Fibroblast of the aortic adventitia (primary cell): ENCODE measurements at regions not wholly inside any gene's neighbourhood (a gene's known extent, or its start where the extent isn't known, plus 50 kb on each side); places are given as distances from the start of the nearest gene placed in this dataset.

ENCODE experiments used
- DNase-seq: peaks from one replicate; pipeline ENCODE4 v3.0.0-alpha.2; 2010; ENCODE audit warnings: low read depth
- H3K4me3 ChIP-seq: 2 replicates; pipeline ENCODE4 v1.5.1; 2011; ENCODE audit warnings: low read depth, mild to moderate bottlenecking, control low read depth, low read length, moderate library complexity
- TF ChIP-seq, protein P1 (sequence below): IDR thresholded peaks from 2 replicates; pipeline ENCODE4 v1.5.1; 2011; ENCODE audit warnings: mild to moderate bottlenecking, low read length, control low read depth, inconsistent platforms; ENCODE audit not compliant: insufficient read depth

DNA sequence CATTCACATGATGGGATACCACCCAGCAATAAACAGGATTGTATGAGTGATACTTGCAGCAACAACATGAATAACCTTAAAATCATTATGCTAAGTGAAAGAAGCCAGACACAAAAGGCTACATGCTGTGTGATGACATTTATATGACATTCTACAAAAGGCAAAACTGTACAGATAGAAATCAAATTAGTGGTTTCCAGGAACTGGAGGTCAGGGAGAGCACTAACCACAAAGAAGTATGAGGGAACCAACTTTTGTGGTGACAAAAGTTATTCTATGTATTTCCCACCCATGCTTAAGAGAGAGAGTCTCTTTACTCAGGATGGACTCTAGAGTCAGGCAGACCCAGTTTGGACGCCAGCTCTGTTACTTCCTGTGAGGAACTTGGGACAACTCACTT, 364.5 kb upstream of the DAB1 start:
- H3K4me3 ChIP-seq = no peak overlapping the region
- DNase-seq = no peak
- TF ChIP-seq, protein P1, sequence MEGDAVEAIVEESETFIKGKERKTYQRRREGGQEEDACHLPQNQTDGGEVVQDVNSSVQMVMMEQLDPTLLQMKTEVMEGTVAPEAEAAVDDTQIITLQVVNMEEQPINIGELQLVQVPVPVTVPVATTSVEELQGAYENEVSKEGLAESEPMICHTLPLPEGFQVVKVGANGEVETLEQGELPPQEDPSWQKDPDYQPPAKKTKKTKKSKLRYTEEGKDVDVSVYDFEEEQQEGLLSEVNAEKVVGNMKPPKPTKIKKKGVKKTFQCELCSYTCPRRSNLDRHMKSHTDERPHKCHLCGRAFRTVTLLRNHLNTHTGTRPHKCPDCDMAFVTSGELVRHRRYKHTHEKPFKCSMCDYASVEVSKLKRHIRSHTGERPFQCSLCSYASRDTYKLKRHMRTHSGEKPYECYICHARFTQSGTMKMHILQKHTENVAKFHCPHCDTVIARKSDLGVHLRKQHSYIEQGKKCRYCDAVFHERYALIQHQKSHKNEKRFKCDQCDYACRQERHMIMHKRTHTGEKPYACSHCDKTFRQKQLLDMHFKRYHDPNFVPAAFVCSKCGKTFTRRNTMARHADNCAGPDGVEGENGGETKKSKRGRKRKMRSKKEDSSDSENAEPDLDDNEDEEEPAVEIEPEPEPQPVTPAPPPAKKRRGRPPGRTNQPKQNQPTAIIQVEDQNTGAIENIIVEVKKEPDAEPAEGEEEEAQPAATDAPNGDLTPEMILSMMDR = no peak

DNA sequence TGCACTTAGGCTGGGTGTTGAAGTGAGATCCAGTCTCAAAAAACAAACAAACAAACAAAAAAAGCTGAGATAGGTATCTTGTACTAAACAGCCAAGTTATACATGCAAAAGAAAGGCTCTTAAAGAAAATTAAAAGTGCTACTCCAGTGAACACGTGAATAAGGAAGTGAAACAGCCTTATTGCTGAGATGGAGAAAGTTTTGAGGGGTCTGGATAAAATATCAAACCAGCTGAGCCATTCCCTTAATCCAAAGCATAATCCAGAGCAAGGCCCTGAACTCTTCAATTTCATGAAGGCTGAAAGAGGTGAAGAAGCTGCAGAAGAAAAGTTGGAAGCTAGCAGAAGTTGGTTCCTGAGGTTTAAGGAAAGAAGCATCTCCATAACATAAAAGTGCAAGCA, 360.5 kb upstream of the DAB1 start:
- no peak overlapping the region for H3K4me3 ChIP-seq
- TF ChIP-seq, protein P1 = no peak
- no peak for DNase-seq

DNA sequence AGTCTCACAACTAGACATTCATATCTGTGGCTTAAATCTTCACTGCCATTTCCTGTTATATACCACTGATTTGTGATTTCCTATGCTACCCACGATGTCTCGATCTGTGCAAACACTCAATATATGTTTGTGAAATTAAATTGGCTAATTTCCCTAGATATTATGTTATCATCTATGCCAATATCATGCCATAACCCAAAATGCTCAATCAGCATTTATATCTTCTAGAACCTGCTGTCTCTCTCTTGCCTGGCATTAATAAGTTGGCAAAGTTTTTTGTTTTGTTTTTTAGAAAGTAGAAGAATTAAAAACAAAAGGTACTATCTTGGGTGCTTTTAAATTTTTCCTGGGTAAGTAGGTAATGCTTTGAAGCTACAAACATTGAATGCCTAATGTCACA, 358.5 kb upstream of the DAB1 start:
- DNase-seq = no peak
- H3K4me3 ChIP-seq = no peak overlapping the region
- TF ChIP-seq, protein P1 = no peak

DNA sequence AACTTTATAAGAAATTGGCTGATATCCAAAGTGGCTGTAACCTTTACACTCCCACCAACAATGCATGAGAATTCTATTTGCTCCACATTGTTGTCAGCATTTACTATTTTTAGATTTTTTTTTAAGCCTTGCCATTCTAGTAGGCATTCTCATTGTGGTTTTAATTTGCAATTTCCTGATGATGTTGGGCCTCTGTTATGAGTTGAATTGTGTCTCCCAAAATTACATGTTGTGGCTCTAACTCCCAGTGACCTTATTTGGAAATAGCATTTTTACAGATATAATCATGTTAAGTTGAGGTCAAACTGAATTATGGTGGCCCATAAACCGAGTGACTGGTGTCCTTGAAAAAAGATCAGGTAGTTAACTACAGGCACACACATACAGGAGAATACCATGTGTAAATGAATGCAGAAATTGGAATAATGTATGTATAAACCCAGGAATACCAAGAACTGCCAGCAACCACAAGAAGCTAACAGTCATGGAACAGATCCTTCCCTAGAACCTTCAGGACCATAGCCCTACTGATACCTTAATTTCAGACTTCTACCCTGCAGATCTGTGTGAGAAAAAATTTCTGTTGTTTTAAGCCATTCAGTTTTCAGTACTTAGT, 348.8 kb upstream of the DAB1 start:
- no peak for DNase-seq
- TF ChIP-seq, protein P1 = no peak
- H3K4me3 ChIP-seq = no peak overlapping the region

DNA sequence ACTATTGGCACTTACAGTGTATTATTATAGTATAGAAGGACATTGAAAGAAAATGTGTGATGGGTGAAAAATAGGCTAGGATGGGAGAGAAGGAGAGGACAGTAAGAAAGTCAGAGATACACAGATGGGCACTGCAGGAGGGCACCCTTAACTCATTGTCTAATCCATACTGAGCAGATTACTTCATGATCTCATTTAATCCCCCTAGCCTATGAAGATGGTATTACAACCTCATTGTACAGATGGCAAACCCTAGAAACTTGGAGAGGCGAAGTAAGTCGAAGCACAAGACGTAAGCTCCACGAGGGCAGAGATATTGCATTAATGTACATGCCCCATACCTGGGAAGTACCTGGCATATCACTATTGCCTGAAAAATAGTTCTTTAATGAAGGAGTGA, 346.9 kb upstream of the DAB1 start:
- TF ChIP-seq, protein P1 = peak; percentile 29
- peak; percentile 0 for DNase-seq
- H3K4me3 ChIP-seq = no peak overlapping the region

GRCh38 chr1:57770236-57770635, 346.4 kb upstream of the DAB1 start:
- no peak overlapping the region for H3K4me3 ChIP-seq
- no peak for DNase-seq
- TF ChIP-seq, protein P1 = no peak

DNA sequence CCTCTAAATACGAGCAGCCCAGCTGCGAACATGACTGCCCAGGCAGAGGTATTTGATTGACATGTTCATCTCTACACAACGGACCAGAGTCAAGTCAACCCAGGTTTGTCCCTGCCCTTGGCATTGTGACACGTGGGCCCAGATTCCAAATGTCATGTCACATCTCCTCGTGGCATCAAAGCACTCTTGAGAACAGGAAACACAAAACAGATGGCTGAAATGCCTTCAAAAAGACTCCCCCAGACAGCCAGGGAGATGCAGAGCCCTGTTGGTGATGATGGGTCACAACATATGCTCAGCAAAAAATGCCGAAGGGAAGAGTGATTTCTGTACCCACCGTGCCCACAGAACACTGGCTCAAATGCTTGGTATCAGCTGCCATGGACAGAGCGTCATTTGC, 337.8 kb upstream of the DAB1 start:
- no peak overlapping the region for H3K4me3 ChIP-seq
- no peak for DNase-seq
- TF ChIP-seq, protein P1 = no peak
